HG02938 (cell line): ENCODE measurements at regions not wholly inside any gene's neighbourhood (a gene's known extent, or its start where the extent isn't known, plus 50 kb on each side); places are given as distances from the start of the nearest gene placed in this dataset.
A peak's percentile ranks its signal among the peaks of the same experiment; 100 is the strongest.

Source experiments
- ATAC-seq: cut with Tn5 transposase; IDR thresholded peaks from one replicate; pipeline ENCODE4 v1.9.1; 2021; ENCODE audit warnings: mild to moderate bottlenecking, moderate library complexity; ENCODE audit not compliant: unreplicated experiment

DNA sequence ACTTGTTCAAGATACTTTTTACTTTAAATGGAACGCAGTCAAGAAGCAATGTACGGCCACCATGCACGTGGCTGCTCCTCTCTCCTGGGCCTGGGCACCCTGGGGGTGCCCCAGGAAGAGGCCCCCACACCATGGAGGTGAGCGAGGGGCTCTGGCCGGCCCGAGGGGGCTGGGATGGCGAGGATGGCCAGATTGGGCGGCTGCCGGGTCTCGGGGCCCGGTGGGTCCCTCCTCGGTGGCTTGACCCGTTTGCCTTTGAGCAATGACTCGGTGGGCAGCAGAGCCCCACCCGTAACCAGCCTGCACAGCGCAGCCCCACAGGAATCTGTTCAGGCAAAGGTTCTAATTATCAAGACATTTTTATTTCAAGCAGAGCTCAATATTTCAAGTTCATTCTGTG, 167.4 kb downstream of the BRD1 start:
- ATAC-seq: no peak

DNA sequence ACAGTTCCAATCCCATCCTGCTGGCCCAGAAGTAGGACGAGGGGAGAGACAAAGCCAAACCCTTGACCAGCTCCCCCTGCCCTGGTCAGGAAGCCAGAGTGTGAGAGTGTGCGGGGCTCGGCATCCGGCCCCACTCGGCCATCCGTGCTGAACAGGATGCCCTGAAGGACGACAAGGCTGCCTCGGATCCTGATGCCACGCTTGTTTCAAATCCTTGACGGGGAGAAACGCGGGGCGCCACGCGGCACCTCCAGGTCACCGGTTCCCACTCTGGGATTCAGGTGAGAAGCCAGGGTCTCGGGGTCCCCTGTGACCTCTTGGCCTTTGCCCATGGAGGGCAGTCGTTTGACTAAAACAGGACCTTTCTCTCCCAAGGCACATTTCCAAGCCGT, 167.8 kb downstream of the BRD1 start:
- no peak for ATAC-seq

DNA sequence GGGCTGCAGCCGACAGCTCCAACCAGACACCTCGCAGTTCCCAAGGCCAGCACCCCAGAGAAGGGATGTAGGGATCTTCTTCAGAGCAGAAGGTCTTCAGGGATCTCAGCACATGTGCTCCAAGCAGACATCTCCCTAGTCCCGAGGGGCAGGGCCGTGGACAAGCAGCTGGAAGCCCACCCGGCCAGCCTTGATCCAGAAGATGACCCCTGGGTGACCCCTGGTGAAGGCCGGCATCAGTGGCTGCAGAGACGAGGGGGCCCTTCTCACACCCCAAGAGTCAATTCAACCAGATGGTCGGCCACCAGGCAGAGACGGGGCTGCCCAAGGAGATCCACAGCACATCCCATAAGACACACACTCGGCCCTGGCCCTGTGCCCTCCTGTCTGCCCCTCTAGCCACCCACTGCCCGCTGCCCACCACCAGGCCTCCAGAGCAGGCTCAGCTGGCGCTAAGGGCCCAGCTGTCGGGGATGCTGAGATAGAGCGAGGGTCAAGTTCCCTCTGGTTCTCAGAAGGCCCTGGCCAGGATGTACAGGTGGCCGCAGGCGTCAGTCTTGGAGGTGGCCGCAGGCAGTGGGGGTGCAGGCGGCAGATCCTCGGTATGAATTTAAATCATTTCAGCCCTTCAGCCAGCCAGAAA, 168.3 kb downstream of the BRD1 start:
- no peak for ATAC-seq

DNA sequence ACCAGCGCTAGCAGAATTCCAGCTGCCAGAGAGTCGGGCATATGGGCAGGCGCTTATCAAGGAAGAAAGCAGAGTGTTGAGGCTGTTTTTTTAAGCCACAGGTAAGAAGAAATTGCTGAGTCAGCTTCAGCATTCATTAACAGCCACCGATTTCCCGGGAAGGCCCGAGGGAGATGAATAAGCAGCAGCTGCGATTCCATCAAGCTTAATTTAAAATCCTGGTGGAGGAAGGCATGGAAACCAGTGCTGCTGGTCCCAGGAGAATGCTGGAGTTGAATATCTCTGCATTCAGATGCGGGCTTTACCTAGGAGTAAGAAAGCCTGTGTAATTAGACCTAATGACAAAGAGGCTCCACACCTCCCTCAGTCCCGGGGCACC, 168.8 kb downstream of the BRD1 start:
- no peak for ATAC-seq

DNA sequence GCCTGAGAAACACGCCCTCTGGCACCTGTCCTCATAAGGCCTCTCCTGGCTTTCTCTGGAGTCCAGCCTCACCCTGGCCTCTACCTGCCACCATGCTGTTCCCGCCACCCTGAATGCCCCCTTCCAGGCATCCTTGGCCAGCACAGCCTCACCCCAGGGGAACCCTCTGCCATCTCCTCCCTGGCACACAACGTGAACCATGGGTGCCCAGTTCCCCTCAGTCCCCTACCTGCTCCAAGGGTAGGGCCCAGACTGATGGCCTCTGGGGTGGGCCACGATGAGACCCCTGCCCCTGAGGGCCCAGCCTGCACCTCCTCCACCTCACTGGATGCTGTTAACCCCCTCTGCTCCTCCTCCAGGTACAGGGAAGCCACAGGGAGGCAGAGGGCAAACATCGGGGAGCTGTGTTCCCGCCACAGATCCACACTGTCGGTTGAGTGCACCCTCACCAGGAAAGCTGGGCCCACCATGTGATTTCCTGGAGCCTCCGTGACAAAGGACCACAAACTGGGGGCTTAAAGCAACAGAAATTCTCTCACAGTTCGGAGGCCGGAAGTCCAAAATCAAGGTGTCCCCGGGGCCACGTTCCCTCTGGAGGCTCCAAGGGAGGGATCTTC, 169.6 kb downstream of the BRD1 start:
- no peak for ATAC-seq

DNA sequence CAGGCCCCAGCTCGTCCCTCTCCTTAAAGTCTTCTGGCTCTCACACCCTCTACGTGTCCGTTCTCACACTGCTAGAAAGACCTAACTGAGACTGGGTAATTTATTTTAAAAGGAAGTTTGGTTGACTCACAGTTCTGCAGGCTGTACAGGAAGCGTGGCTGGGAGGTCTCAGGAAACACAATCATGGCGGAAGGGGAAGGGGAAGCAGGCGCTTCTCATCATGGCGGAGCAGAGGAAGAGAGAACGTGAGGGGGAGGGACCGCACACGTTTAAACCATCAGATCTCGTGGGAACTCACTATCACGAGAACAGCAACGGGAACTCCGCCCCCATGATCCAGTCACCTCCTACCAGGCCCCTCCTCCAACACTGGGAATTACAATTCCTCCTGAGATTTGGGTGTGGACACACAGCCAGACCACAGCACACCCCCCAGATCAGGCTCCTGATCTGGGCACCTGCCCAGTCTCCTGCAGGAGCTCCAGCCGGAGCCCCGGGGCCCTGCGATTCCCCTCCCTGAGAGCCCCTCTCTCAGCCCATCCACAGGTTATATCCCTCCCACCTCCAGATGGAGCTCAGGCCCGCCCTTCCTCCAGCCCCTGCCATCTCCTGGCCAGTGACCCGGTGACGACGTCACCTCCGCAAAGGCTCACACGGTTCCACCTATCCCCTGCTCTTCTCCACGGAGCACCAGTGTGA, 170.2 kb downstream of the BRD1 start:
- ATAC-seq: peak; percentile 64

DNA sequence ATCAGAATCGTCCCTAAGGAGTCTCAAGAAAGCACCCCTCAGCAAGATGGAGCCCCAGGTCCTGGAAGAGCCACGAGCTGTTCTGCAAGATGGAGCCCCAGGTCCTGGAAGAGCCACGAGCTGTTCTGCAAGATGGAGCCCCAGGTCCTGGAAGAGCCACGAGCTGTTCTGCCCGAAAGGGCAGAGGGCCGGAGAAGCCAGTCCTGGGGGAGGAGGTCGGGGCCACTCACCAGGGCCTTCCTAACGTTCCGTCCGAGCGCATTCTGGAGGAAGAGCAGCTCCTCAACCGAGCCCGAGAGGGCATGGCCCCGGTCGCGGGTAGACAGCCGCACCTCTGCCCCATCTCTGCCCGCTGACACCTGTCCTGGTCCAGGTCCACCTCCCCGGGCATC, 170.8 kb downstream of the BRD1 start:
- ATAC-seq: peak; percentile 35

DNA sequence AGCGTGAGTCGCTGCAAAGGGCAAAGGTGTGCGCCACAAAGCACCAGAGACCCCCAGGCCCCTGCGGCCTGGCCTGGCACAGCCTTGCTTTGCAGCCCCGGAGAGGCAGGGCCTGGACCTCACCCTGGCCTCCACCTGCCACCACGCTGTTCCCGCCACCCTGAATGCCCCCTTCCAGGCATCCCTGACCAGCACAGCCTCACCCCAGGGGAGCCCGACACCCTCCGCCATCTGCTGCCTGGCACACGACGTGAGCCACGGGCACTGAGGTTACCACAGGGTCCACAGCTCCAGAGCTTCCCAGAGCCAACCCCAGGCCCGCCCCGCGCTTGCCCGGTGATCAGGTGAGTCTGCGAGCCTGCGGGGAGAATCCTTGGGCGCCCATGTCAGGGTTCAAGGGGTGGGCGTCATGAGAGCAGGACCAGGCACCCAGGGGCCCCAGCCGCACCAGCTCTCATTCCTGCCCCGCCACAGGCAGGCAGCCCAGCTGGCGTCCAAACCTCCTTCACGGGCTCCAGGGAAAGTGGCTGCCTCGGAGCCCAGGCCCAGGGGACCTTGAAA, 171.3 kb downstream of the BRD1 start:
- ATAC-seq: no peak

DNA sequence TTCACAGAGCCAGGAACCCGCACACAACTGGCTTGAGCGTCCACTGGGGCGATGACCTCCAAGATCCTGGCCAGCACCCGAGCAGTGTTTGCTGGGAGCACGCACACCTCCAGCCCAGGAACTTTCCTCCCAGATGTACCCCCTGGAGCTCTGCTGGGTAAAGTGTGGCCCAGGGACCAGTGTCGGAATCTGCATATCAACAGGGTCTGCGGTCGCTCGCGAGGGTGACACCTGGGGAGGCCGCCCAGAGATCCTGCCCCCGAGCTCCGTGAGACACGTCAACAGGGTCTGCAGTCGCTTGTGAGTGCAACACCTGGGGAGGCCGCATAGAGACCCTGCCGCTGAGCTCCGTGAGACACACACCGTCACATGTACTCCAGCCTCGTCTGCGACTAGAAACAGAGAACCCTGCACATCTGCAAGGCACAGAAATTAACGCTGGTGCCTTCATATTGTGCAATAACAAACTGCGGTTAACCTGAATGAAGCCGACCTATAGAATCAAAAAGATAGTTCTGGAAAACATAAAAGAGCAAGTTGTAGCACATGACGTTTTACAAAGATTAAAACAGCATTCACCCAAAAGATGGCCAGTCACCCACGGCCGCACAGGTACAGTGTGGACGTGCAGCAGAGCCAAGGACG, 172.4 kb downstream of the BRD1 start:
- no peak for ATAC-seq

DNA sequence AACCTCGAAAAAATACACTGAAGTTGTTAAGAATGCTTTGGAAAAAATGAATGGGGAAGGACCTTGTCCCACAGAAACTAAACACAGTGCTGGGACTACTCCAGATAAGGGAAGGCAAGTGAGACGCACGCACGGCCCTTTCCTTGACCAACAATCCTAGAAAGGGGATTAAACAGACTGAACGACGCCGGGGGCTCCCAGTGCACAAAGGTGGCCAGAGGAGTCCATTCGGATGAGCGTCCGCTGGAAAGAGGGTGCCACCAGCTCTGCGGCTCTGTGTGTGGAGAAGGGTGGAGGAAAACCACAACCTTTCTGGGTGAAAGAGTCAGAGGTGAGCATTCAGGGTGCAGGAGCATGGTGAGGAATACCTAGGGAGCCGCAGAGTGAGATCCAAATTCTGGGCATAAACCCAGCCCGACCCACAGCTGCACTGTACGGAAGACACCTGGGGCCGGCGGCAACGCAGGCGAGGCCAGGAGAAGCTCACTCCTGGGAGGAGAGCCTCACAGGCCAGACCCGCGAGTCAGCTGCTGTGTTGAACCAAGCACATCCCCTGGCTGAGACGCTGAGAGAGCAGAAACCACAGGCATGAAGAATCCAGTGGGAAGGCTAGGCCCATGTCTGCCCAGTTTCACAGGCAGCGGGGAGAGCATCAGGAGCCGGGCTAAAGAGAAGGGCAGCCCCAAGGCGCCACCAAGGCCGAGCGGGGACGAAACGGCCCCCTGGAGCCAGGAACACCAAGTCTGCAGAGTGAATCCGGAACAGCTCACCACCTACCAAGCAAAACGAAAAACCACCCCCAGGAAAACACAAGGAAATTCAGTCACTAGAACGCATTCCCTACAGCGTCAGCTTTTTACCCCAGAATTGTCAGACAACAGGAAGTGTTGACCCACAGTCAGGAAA, 177.1 kb downstream of the BRD1 start:
- no peak for ATAC-seq

DNA sequence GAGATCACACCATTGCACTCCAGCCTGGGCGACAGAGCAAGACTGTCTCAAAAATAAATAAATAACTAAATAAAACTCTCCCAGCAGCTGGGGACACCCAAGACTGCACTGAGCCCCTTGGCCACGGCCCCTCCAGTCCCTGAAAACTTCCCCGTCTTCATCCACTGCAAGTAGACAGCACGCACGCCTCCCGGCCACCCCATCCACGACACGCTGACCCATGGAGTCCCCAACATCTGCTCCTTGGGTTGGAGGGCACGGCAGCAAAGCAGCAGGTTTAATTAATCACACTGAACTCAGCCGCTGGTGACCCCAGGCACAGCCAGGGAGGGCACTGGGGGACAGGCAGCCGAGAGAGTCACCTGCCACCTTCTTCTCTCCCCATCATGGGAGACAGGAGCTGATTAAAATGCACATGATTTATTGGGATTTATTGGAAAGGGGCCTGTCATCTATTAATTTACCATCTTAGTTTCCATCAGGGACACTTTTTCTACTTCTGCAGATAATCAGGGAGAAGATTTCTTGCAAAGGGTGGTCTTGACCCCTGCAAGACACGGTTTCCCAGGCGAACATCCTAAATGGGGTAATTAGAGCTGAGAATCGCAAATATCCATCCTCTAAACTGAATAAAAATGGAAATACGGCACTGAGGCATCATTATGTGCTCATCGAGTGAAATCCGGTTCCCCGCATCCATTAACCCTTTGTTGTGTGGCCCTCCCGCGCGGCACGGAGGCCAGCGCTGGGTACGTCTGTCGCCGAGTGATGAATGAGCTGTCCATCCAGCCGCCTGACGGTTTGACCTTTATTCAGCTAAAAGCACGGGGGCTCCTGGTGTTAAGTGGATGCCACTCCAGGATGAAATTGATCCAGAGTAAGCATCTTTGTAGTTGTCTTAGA, 178.3 kb downstream of the BRD1 start:
- ATAC-seq: no peak

DNA sequence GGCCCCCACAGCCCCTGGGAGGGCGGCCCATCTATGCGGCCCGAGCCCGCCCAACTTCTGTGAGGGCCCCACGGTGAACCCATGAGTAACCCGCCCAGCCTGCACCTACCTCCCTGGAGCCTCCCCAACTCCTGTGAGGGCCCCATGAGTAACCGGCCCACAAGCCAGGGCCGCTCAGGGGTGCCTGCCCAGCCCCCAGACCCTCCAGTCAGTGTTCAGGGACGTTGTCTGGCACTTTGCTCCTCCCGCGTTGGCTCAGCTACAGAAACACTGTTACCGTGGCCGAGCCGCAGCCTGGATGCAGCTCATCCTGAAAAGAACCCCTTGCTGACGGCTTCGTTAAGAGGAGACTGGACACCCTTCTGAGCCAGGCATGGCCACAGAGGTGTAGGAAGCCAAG, 179.6 kb downstream of the BRD1 start:
- ATAC-seq: no peak

DNA sequence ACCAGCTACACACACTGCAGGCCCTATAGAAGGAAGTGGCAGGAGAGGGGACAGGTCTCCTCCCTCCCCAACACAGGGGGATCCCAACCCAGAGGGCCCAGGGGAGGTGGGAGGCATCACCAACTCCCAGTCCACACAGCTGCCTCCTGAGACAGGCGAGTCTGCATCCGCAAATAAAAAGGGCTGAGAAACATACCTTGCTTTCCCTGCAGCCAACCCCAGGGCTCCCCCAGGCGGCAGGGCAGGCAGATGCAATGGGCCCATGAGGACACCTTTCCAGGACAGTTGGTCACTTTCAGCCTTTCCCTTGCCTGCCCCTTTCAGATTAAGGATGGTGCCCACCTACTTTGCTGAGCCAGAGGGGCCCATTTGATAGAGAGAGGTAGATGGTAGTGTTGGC, 180.0 kb downstream of the BRD1 start:
- ATAC-seq: no peak

DNA sequence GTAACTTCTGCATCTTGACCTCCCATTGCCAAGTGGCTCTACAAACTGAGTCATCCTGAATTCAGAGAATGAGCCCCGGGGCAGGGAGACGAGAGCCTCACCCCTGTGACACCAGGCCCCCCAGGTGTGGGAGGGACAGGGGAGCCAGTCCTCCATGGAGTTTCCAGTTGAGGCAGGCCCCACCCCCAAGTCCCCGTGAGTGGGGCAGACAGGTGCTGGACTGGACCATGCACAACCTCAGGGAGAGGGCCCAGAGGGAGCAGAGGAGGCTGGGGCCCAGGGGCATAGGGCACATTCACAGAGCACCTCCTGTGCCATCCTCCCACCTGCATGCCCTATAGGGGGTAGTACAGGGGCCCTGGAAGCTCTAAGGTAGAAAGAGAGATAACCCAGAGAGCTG, 180.8 kb downstream of the BRD1 start:
- ATAC-seq: no peak

DNA sequence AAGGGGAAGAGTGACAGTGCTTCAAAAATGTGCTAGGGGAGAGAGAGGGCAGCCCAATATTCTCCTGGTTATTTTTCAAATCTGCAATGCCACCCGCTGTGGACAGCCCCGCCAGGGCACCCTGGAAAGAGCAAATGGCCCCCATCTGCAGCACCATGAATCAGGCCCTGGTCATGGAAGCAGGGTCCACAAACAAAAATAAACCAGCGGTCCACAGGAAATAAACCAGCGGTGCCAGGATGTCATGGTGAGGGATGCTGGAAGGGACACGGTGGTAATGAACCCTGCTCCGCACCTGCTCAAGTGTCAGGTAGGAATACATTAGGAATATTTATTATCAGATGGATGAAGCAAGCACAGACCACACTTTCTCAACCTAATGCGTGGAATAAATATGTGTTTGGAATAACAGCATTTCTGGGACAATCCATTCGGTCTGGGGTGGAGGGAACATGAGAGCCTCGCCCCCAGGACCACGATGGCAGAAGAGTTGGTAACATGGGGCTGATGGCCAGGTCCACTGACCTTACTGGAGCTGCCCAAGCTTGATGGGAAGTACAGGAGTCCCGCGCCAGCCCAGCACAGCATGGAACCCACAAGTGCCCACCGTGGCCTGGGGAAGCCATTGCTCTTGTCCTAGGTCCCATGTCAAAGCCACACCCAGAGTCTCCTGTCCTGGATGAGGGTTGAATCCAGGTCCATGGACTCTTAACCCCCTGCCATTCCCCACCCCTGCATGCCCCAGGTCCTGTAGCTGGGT, 181.7 kb downstream of the BRD1 start:
- no peak for ATAC-seq

DNA sequence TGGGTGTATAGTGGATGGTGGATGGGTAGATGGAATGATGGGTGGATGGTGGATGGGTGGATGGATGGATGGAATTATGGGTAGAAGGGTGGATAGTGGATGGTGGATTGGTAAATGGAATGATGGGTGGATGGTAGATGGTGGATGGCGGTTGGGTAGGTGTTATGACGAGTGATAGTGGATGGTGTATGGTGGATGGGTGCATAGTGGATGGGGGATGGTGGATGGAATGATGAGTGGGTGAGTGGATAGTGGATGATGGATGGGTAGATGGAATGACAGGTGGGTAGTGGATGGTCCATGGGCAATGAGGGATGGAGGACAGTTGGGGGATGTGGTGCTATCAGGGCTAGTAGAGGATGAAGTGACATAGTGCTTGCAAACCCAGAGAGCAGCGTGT, 182.4 kb downstream of the BRD1 start:
- ATAC-seq: no peak

DNA sequence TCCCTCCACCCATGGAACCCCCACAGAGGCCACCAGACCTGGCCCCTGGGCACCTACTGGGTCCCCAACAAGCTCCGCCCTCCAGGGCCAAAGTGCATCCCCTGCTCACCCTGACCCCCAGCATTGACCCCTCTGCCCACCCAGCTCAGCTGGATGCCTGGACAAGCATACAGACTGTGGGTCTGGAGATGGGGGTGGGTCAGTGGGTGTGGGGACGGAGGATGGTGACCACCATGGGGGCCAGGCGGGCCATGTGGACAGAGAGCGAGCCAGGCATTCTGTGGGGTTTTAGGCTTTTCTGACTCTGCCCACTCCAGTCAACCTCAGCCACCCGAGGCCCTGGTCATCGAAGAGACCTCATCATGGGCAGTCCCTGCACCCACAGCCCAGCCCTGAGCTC, 183.7 kb downstream of the BRD1 start:
- no peak for ATAC-seq

DNA sequence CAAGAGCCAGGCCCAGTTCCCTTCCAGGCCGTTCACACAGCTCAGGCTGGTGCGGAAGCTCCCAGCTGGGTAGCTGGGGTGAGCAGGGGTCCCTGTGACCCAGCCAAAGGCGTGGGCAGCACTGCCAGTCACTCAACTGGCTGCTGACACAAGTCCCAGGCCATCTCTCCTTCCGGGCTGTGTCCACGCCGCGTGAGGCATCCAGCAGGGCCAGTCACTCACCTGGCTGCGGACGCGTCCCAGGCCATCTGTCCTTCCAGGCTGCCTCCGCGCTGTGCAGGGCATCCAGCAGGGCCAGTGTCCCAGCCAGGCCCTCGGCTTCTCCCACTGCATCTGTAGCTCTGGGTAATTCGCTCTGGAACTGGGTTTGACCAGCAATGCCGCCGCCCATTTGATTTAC, 184.2 kb downstream of the BRD1 start:
- no peak for ATAC-seq

DNA sequence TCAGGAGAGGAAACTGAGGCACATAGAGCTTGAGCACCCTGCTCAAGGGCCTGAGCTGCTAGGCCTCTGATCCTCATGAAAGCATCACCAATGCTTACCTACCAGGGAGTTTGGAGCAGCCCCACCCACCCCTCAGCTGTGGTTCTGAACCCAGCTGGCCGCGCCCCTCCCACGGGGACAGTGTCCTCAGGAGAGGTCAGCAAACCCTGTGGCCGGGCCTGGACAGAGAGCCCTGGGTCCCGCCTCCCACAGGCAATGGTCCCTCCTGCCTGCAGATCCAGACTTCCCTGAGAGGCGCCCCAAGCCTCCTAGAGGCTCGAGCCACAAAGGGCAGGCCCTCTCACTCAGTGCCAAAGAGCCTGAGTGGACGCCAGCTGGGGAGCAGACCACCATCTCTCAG, 184.9 kb downstream of the BRD1 start:
- no peak for ATAC-seq
